Neural cell (in vitro differentiated cells): ENCODE measurements at regions not wholly inside any gene's neighbourhood (a gene's known extent, or its start where the extent isn't known, plus 50 kb on each side); places are given as distances from the start of the nearest gene placed in this dataset.

Experiments
- H2AFZ ChIP-seq: fragments of 200-600, 300-800 bp; sonication (generic), shearing (Covaris generic); 2 replicates; pipeline ENCODE4 v1.6.0; 2014; ENCODE audit warnings: low read depth, mild to moderate bottlenecking, antibody characterized with exemption, low read length, moderate library complexity
- H3F3A ChIP-seq: fragments of 200-600 bp; shearing (Covaris generic); 2 replicates; pipeline ENCODE4 v1.6.1; 2016; ENCODE audit warnings: mild to moderate bottlenecking, moderate library complexity, mixed read lengths, antibody characterized with exemption, low read length; ENCODE audit not compliant: insufficient read depth, poor library complexity, severe bottlenecking
- H3K27ac ChIP-seq: fragments of 200-600, 300-800 bp; sonication (generic), shearing (Covaris generic); 2 replicates; pipeline ENCODE4 v1.5.1; 2014; ENCODE audit warnings: mild to moderate bottlenecking, low read length, moderate library complexity
- H3K27me3 ChIP-seq: fragments of 300-800, 200-600 bp; sonication (generic), shearing (Covaris generic); 2 replicates; pipeline ENCODE4 v1.6.0; 2014; ENCODE audit warnings: mild to moderate bottlenecking, low read depth, low read length, moderate library complexity; ENCODE audit not compliant: insufficient read depth
- H3K36me3 ChIP-seq: fragments of 300-800, 200-600 bp; sonication (generic), shearing (Covaris generic); 2 replicates; pipeline ENCODE4 v1.5.1; 2014; ENCODE audit warnings: mild to moderate bottlenecking, antibody characterized with exemption, low read length, moderate library complexity; ENCODE audit not compliant: insufficient read depth
- H3K4me2 ChIP-seq: fragments of 300-800, 200-600 bp; sonication (generic), shearing (Covaris generic); 2 replicates; pipeline ENCODE4 v1.6.0; 2014; ENCODE audit warnings: mild to moderate bottlenecking, low read length
- H3K4me3 ChIP-seq: fragments of 300-800, 200-600 bp; sonication (generic), shearing (Covaris generic); 2 replicates; pipeline ENCODE4 v1.5.1; 2014; ENCODE audit warnings: mild to moderate bottlenecking, low read length, moderate library complexity
- H3K79me2 ChIP-seq: fragments of 200-600 bp; shearing (Covaris generic); replicated peaks from 2 replicates; pipeline ENCODE4 v1.6.0; 2014; ENCODE audit warnings: mild to moderate bottlenecking, low read length, moderate library complexity; ENCODE audit not compliant: insufficient read depth
- H3K9ac ChIP-seq: fragments of 300-800, 200-600 bp; sonication (generic), shearing (Covaris generic); 2 replicates; pipeline ENCODE4 v1.6.1; 2016; ENCODE audit warnings: mild to moderate bottlenecking, low read length, mixed read lengths
- H3K9me2 ChIP-seq: fragments of 200-600 bp; shearing (Covaris generic); 2 replicates; pipeline ENCODE4 v1.6.1; 2016; ENCODE audit warnings: mild to moderate bottlenecking, low read length, mixed read lengths; ENCODE audit not compliant: insufficient read depth
- H3K9me3 ChIP-seq: fragments of 200-600, 300-800 bp; sonication (generic), shearing (Covaris generic); 2 replicates; pipeline ENCODE4 v1.6.1; 2016; ENCODE audit warnings: mild to moderate bottlenecking, mixed run types, low read length, moderate library complexity, mixed read lengths
- H4K20me1 ChIP-seq: fragments of 200-600 bp; shearing (Covaris generic); 2 replicates; pipeline ENCODE4 v1.6.1; 2016; ENCODE audit warnings: mild to moderate bottlenecking, mixed run types; ENCODE audit not compliant: insufficient read depth
- EP300 ChIP-seq: fragments of 450-650 bp; conservative IDR thresholded peaks from 2 replicates; pipeline ENCODE4 v1.6.1; 2014; ENCODE audit warnings: antibody characterized with exemption, mild to moderate bottlenecking, moderate library complexity; ENCODE audit not compliant: poor library complexity, severe bottlenecking
- EZH2 ChIP-seq: fragments of 200-600, 300-800 bp; shearing (Covaris generic), sonication (generic); IDR thresholded peaks from 2 replicates; pipeline ENCODE4 v1.6.1; 2014; ENCODE audit warnings: antibody characterized with exemption, low read length, borderline replicate concordance, mild to moderate bottlenecking; ENCODE audit not compliant: insufficient read depth, poor library complexity, severe bottlenecking
- MXI1 ChIP-seq: fragments of 450-650 bp; conservative IDR thresholded peaks from 2 replicates; pipeline ENCODE4 v1.6.1; 2014; ENCODE audit warnings: antibody characterized with exemption, mild to moderate bottlenecking; ENCODE audit not compliant: poor library complexity, severe bottlenecking
- POLR2AphosphoS5 ChIP-seq: IDR thresholded peaks from 2 replicates; pipeline ENCODE4 v1.6.1; 2012
- RAD21 ChIP-seq: fragments of 450-650 bp; conservative IDR thresholded peaks from 2 replicates; pipeline ENCODE4 v1.6.1; 2014; ENCODE audit warnings: antibody characterized with exemption, mild to moderate bottlenecking, moderate library complexity
- SMC3 ChIP-seq: fragments of 450-650 bp; conservative IDR thresholded peaks from 2 replicates; pipeline ENCODE4 v1.6.1; 2014; ENCODE audit warnings: antibody characterized with exemption, mild to moderate bottlenecking, moderate library complexity; ENCODE audit not compliant: poor library complexity
- TAF1 ChIP-seq: IDR thresholded peaks from 2 replicates; pipeline ENCODE4 v1.6.1; 2012; ENCODE audit warnings: low read depth
- TF ChIP-seq, protein P1 (sequence below): IDR thresholded peaks from 2 replicates; pipeline ENCODE4 v1.6.1; 2012; ENCODE audit warnings: borderline replicate concordance
- TF ChIP-seq, protein P2 (sequence below): fragments of 450-650 bp; IDR thresholded peaks from 2 replicates; pipeline ENCODE4 v1.5.1; 2014; ENCODE audit warnings: antibody characterized with exemption, mild to moderate bottlenecking, moderate library complexity; ENCODE audit not compliant: poor library complexity, severe bottlenecking

DNA sequence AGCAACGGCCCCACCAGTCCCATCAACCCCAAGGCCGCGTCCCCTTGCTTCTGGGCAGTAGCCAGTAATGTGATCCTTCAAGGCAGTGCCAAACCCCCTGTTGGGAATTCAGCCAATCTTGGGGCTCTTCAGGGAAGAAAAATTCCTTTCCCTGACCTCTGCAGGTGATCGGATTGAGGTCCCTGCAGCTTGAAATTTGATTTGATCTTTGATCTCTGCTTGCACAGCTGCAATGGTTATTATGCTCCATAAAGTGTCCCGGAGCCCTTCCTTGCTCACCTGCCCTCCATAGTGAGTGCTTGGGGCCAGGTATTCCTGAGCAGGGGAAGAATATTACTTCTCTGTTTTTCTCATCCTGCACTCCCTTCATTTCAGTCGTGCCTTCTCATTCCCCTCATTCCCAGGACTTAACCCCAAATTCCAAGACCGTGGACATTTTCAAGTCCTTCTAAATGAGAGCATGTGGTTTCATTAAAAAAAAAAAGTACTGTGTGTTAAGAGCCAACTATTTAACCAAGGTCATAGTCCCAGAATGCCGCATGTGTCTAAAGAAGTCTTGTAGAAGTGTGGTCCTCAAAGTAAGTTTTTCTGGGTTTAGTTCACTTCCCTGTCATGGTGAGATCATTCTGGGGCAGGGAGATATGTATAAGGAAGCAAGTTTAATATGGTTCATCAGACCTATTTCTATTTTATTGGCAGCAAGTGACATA is 56.3 kb downstream of the SOX9 start:
- Histone ChIP-seq H3K9me2 (no peaks in the 10 kb centered on the region), H3K4me2 (no peak overlapping the region), H3F3A (no peaks in the 10 kb centered on the region), H3K9me3 (no peaks in the 10 kb centered on the region), H3K36me3 (no peaks in the 10 kb centered on the region), H3K27me3 (no peaks in the 10 kb centered on the region), H4K20me1 (no peaks in the 10 kb centered on the region), H3K9ac (no peak overlapping the region), H3K79me2 (no peaks in the 10 kb centered on the region), H3K27ac (no peak overlapping the region), H3K4me3 (no peak overlapping the region), H2AFZ (no peak overlapping the region)
- no peak for TF ChIP-seq TAF1
- TF ChIP-seq EZH2, result no peak
- TF ChIP-seq RAD21, result no peak
- TF ChIP-seq POLR2AphosphoS5, result no peak

DNA sequence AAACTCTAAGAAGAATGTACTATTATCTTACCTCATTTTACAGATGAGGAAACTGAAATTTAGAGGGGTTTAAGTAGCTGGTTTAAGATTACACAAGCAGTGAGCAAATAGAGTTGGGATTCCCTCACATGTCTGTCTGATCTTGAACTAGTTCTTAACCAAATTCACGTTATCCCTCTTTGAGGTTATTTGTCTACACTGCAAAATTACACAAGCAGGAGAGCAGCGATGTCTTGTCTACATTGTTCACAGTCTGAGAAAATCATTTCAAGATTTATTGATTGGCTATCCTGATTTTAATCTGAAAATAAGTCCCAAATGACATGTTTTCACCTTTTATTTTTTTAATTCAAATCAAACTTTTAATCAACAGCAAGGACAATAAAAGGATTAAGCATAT is 56.9 kb downstream of the SOX9 start:
- Histone ChIP-seq H3K9me3 (no peaks in the 10 kb centered on the region), H3K79me2 (no peaks in the 10 kb centered on the region), H3K9me2 (no peaks in the 10 kb centered on the region), H4K20me1 (no peaks in the 10 kb centered on the region), H3K4me2 (no peak overlapping the region), H3K9ac (no peak overlapping the region), H3K27me3 (no peaks in the 10 kb centered on the region), H2AFZ (no peak overlapping the region), H3K27ac (no peak overlapping the region), H3K36me3 (no peaks in the 10 kb centered on the region), H3K4me3 (no peak overlapping the region), H3F3A (no peaks in the 10 kb centered on the region)
- TF ChIP-seq EZH2 (no peak), MXI1 (no peak), SMC3 (no peak), TAF1 (no peak), RAD21 (no peak), EP300 (no peak), POLR2AphosphoS5 (no peak)
- TF ChIP-seq, protein P1, sequence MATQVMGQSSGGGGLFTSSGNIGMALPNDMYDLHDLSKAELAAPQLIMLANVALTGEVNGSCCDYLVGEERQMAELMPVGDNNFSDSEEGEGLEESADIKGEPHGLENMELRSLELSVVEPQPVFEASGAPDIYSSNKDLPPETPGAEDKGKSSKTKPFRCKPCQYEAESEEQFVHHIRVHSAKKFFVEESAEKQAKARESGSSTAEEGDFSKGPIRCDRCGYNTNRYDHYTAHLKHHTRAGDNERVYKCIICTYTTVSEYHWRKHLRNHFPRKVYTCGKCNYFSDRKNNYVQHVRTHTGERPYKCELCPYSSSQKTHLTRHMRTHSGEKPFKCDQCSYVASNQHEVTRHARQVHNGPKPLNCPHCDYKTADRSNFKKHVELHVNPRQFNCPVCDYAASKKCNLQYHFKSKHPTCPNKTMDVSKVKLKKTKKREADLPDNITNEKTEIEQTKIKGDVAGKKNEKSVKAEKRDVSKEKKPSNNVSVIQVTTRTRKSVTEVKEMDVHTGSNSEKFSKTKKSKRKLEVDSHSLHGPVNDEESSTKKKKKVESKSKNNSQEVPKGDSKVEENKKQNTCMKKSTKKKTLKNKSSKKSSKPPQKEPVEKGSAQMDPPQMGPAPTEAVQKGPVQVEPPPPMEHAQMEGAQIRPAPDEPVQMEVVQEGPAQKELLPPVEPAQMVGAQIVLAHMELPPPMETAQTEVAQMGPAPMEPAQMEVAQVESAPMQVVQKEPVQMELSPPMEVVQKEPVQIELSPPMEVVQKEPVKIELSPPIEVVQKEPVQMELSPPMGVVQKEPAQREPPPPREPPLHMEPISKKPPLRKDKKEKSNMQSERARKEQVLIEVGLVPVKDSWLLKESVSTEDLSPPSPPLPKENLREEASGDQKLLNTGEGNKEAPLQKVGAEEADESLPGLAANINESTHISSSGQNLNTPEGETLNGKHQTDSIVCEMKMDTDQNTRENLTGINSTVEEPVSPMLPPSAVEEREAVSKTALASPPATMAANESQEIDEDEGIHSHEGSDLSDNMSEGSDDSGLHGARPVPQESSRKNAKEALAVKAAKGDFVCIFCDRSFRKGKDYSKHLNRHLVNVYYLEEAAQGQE, result no peak
- TF ChIP-seq, protein P2, sequence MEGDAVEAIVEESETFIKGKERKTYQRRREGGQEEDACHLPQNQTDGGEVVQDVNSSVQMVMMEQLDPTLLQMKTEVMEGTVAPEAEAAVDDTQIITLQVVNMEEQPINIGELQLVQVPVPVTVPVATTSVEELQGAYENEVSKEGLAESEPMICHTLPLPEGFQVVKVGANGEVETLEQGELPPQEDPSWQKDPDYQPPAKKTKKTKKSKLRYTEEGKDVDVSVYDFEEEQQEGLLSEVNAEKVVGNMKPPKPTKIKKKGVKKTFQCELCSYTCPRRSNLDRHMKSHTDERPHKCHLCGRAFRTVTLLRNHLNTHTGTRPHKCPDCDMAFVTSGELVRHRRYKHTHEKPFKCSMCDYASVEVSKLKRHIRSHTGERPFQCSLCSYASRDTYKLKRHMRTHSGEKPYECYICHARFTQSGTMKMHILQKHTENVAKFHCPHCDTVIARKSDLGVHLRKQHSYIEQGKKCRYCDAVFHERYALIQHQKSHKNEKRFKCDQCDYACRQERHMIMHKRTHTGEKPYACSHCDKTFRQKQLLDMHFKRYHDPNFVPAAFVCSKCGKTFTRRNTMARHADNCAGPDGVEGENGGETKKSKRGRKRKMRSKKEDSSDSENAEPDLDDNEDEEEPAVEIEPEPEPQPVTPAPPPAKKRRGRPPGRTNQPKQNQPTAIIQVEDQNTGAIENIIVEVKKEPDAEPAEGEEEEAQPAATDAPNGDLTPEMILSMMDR, result no peak
